D721Med (cell line): ENCODE measurements at regions not wholly inside any gene's neighbourhood (a gene's known extent, or its start where the extent isn't known, plus 50 kb on each side); places are given as distances from the start of the nearest gene placed in this dataset.

Source experiments
- DNase-seq: peaks from one replicate; pipeline ENCODE4 v3.0.0; 2011; ENCODE audit warnings: low spot score; ENCODE audit not compliant: insufficient read length
- FAIRE-seq: peaks from 2 replicates; lab custom pipeline; 2011; peaks lifted over from hg19 to GRCh38; lab: Jason Lieb, UNC
- CTCF ChIP-seq: IDR thresholded peaks from 2 replicates; pipeline ENCODE4 v1.5.1; 2012; ENCODE audit warnings: mild to moderate bottlenecking, control low read depth; ENCODE audit not compliant: insufficient read depth; ENCODE audit errors: missing control alignments

DNA sequence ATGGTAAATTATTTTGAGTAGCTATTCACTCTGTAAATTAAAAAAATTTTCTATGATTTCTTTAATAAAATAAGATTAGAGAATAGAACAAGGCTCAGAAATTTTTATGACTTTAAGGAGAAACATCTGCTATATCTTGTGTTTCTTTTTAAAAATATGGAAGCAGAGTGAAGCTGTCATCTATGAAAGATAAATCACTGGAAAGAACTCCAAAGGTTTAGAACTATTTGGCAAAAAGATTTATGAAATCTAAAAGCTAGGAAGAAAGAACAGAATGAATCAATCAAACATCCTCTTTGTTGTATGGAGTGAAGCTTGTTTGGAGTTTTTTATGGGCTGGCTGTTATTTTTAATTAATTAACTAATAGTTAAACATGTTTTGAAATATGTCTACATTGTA, 89.8 kb upstream of the ACTBL2 start:
- FAIRE-seq (no peak), DNase-seq (no peak)
- no peak for TF ChIP-seq CTCF

GRCh38 chr5:57569601-57570000, 87.0 kb upstream of the ACTBL2 start:
- FAIRE-seq, result no peak
- no peak for DNase-seq

GRCh38 chr5:57568136-57568535, 85.5 kb upstream of the ACTBL2 start:
- FAIRE-seq (no peak), DNase-seq (no peak)
- TF ChIP-seq CTCF, result no peak

More at GRCh38 chr5:57569601-57570000, 87.0 kb upstream of the ACTBL2 start:
- no peak for TF ChIP-seq CTCF

GRCh38 chr5:57566914-57567313, 84.3 kb upstream of the ACTBL2 start:
- DNase-seq, result no peak
- FAIRE-seq, result no peak

DNA sequence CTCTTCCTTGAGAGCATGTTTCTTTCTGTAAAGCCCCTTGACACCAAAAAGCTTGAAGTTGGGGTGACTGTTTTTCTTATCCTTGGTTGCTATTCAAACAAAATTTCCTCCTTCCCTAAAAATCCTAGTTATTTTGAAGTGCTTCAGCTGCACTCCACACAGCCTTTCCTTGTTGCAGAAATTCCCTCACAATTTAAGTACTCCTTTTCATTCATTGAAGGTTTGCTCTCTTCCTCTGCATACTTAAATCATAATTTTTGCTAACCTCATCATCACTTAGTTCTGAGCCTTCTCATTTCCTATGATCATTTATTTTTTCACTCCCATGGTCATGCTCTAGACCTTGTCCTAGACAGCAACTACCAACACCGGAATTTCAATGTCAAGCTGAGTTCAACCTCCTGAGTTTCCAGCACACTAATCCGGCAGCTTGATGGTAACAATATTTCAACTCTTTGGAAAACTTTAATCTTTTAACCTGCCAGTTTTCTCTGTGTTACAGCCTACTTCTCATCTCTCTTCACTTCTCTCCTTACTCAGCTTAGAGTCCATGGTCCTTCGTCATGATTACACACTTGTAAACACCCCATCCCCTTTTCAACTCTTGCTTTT, 78.7 kb upstream of the ACTBL2 start:
- no peak for FAIRE-seq
- DNase-seq, result no peak
- TF ChIP-seq CTCF, result no peak

More at GRCh38 chr5:57566914-57567313, 84.3 kb upstream of the ACTBL2 start:
- no peak for TF ChIP-seq CTCF

DNA sequence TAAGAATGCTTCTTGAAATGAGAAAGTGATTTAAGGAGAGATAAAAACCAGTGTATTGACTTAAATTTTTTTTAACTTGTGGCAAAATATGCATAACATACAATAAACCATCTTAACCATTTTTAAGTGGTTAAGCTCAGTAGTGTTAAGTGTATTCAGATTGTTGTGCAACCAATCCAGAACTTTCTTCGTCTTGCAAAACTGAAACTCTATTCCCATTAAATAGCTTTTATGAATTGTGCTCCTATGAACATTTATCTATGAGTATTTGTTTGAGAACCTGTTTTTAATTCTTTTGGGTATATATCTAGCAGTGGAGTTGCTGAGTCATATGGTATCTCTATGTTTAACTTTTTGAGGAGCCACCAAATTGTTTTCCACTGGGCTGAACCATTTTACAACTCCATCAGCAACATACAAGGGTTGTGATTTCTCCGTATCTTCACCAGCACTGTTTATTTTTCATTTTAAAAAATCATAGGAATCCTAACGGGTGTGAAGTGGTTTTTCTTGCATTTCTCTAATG, 76.6 kb upstream of the ACTBL2 start:
- no peak for TF ChIP-seq CTCF
- DNase-seq (no peak), FAIRE-seq (no peak)

- no peak for DNase-seq
- FAIRE-seq, result no peak
Measured at GRCh38 chr5:57552033-57552432, 69.4 kb upstream of the ACTBL2 start.

More at GRCh38 chr5:57552033-57552432, 69.4 kb upstream of the ACTBL2 start:
- no peak for TF ChIP-seq CTCF
